ENCODE measurements at regions not wholly inside any gene's neighbourhood (a gene's known extent, or its start where the extent isn't known, plus 50 kb on each side); places are given as distances from the start of the nearest gene placed in this dataset.
"Not testable (repeated sequence)": the region's sequence is repeated elsewhere in the genome, so short reads cannot be mapped to it uniquely, and the experiment has no call there.

- CTCF ChIA-PET = interaction anchor here (0.7 kb wide), 1 partner anchor 8 kb away, joined by 3 read pairs; no protein-coding TSS in a partner anchor
- Mint-ChIP-seq H3K4me3 (no peak overlapping the region), H3K27ac (no peak overlapping the region), H3K4me1 (peaks cover 8% of the 10 kb centered on the region), H3K27me3 (peaks cover 5% of the 10 kb centered on the region), H3K9me3 (ENCODE audit: low read depth) (no peaks in the 10 kb centered on the region), H3K36me3 (no peaks in the 10 kb centered on the region)
- DNase-seq (no peak), ATAC-seq (no peak)
Observed at GRCh38 chr5:133861161-133861737, 107.2 kb downstream of the C5orf15 start.

- DNase-seq (peak; percentile 36), ATAC-seq (no peak)
- no peaks in the 10 kb centered on the region for H3K36me3 Mint-ChIP-seq
- CTCF ChIA-PET = interaction anchor here (1.6 kb wide), 1 partner anchor 10 kb away, joined by 9 read pairs; no protein-coding TSS in a partner anchor
- no peak overlapping the region for H3K4me3 Mint-ChIP-seq
- H3K27ac Mint-ChIP-seq = no peak overlapping the region
- H3K4me1 Mint-ChIP-seq = peaks cover 8% of the 10 kb centered on the region
- H3K27me3 Mint-ChIP-seq = peaks cover 18% of the 10 kb centered on the region
- H3K9me3 Mint-ChIP-seq (ENCODE audit: low read depth) = no peaks in the 10 kb centered on the region
Observed at GRCh38 chr5:133859073-133859472, 109.4 kb downstream of the C5orf15 start.

DNA sequence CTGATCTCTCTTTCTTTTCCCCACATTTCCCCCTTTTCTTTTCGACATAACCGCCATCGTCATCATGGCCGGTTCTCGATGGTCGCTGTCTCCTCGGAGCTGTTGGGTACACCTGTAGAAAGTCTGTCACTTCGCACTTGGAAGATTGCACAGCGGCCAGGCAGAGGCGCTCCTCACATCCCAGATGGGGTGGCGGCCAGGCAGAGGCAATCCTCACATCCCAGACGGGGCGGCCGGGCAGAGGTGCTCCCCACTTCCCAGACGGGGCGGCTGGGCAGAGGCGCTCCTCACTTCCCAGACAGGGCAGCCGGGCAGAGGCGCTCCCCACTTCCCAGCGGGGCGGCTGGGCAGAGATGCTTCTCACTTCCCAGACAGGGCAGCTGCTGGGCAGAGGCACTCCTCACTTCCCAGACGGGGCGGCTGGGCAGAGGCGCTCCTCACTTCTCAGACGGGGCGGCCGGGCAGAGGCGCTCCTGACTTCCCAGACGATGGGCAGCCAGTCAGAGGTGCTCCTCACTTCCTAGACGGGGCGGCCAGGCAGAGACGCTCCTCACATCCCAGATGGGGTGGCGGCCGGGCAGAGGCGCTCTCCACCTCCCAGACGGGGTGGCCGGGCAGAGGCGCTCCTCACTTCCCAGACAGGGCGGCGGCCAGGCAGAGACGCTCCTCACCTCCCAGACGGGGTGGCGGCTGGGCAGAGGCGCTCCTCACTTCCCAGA lies 110.7 kb downstream of the C5orf15 start:
- H3K36me3 Mint-ChIP-seq; H3K9me3 Mint-ChIP-seq (ENCODE audit: low read depth); H3K4me3 Mint-ChIP-seq; H3K27ac Mint-ChIP-seq; CTCF ChIA-PET; ATAC-seq; H3K4me1 Mint-ChIP-seq: not testable (repeated sequence)
- H3K27me3 Mint-ChIP-seq = peaks cover 28% of the 10 kb centered on the region
- peak; percentile 26 for DNase-seq

GRCh38 chr5:133854554-133854953 lies 113.9 kb downstream of the C5orf15 start:
- DNase-seq (no peak), ATAC-seq (no peak)
- Mint-ChIP-seq H3K27ac (no peak overlapping the region), H3K27me3 (peaks cover 39% of the 10 kb centered on the region), H3K36me3 (no peaks in the 10 kb centered on the region), H3K4me1 (peaks cover 4% of the 10 kb centered on the region), H3K4me3 (no peak overlapping the region), H3K9me3 (ENCODE audit: low read depth) (no peaks in the 10 kb centered on the region)
- CTCF ChIA-PET = no interaction called here

DNA sequence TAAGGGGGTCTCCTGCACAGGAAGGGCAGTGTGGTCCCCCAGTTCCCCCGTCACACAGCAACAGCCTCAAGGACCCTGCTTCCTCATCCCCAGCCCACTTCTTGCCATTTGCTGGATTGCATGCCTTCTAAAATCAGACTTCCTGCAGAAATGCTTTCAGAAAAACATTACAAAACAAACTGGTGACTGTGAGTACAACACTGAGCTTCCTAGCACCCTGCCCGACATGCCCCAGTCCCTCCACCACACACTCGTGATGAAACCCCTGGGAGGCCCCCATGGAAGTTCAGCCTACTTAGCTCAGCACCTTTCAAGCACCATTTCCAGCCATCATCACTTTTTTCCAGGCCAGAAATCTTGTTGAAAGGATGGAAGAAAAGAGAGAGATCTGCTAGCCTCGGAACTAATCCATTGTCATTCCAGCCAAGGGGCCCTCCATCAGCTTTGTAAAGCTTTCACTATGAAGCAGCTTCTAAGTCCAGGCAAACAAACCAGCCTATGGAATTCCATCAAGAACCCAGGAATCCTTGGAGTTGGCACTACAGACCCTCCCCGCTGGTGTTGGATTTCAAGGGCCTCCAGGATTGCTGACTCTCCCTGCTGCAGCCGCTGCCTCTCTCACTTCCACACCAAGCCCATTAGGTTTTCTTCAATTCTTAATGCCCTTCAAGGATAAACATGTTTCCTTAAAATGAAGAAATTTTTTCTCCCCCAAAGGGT lies 114.6 kb downstream of the C5orf15 start:
- no peak for ATAC-seq
- H3K27ac Mint-ChIP-seq = no peak overlapping the region
- no peaks in the 10 kb centered on the region for H3K36me3 Mint-ChIP-seq
- peaks cover 42% of the 10 kb centered on the region for H3K27me3 Mint-ChIP-seq
- no peak for DNase-seq
- H3K4me3 Mint-ChIP-seq = no peak overlapping the region
- H3K4me1 Mint-ChIP-seq = no peaks in the 10 kb centered on the region
- no peaks in the 10 kb centered on the region for H3K9me3 Mint-ChIP-seq (ENCODE audit: low read depth)
- CTCF ChIA-PET = no interaction called here

- H3K36me3 Mint-ChIP-seq = no peaks in the 10 kb centered on the region
- H3K27me3 Mint-ChIP-seq = peaks cover 45% of the 10 kb centered on the region
- CTCF ChIA-PET = no interaction called here
- DNase-seq = no peak
- H3K27ac Mint-ChIP-seq = no peak overlapping the region
- no peak overlapping the region for H3K4me3 Mint-ChIP-seq
- peaks cover 4% of the 10 kb centered on the region for H3K4me1 Mint-ChIP-seq
- no peaks in the 10 kb centered on the region for H3K9me3 Mint-ChIP-seq (ENCODE audit: low read depth)
- no peak for ATAC-seq
Observed at GRCh38 chr5:133851521-133851920, 116.9 kb downstream of the C5orf15 start.

DNA sequence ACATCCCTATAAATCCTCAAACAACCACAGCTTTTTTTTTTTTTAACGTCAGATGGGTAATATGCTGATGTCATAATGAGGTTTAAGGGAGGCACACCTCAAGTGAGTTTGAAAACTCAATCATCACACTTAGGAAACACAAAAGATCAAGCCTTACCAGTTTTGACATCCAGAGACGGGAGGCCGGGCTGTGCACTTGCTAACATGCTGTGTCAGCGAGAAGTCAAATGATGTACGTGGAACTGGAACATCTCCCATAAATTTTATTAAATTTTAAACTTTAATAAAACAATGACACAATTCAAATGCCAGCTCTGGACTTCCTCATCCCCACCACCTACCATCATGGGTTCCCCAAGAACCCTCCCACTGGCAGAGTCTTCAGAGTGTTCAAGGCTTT lies 117.6 kb downstream of the C5orf15 start:
- H3K27me3 Mint-ChIP-seq = peaks cover 39% of the 10 kb centered on the region
- no peaks in the 10 kb centered on the region for H3K9me3 Mint-ChIP-seq (ENCODE audit: low read depth)
- H3K36me3 Mint-ChIP-seq = no peaks in the 10 kb centered on the region
- no peak overlapping the region for H3K4me3 Mint-ChIP-seq
- CTCF ChIA-PET = no interaction called here
- ATAC-seq = no peak
- DNase-seq = no peak
- H3K27ac Mint-ChIP-seq = no peak overlapping the region
- H3K4me1 Mint-ChIP-seq = peaks cover 4% of the 10 kb centered on the region

DNA sequence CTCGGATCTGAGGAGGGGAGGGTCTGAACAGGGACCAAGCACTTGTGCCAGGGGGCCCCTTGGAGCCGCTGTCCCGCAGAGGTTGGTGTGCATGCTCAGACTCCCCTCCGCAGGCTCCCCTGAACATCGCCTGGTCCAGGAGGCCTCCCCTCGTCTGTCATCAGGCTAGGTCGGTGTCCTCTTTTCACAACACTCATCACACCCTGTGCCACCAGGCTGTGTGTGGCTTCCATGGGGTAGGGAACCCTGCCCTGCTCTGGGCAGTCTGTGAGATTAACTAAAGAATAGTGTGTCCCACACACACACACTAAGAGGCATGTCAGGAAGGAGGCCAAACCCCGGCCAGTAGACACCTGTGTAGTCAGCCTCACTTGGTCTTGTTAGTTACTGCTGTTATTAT lies 119.3 kb downstream of the C5orf15 start:
- Mint-ChIP-seq H3K4me3 (no peak overlapping the region), H3K9me3 (ENCODE audit: low read depth) (no peaks in the 10 kb centered on the region), H3K27ac (no peak overlapping the region), H3K27me3 (peaks cover 30% of the 10 kb centered on the region), H3K36me3 (no peaks in the 10 kb centered on the region), H3K4me1 (peaks cover 4% of the 10 kb centered on the region)
- DNase-seq (no peak), ATAC-seq (no peak)
- CTCF ChIA-PET = interaction anchor here (1.0 kb wide), 1 partner anchor 20 kb away, joined by 3 read pairs; no protein-coding TSS in a partner anchor

- ATAC-seq = no peak
- Mint-ChIP-seq H3K36me3 (no peaks in the 10 kb centered on the region), H3K27ac (no peak overlapping the region), H3K9me3 (ENCODE audit: low read depth) (no peaks in the 10 kb centered on the region), H3K4me1 (peaks cover 4% of the 10 kb centered on the region), H3K4me3 (no peak overlapping the region), H3K27me3 (peaks cover 26% of the 10 kb centered on the region)
- peak; percentile 34 for DNase-seq
- CTCF ChIA-PET = no interaction called here
Observed at GRCh38 chr5:133848341-133848811, 120.0 kb downstream of the C5orf15 start.

GRCh38 chr5:133847886-133848285 lies 120.5 kb downstream of the C5orf15 start:
- no peaks in the 10 kb centered on the region for H3K36me3 Mint-ChIP-seq
- no peak overlapping the region for H3K27ac Mint-ChIP-seq
- CTCF ChIA-PET = no interaction called here
- no peak overlapping the region for H3K4me3 Mint-ChIP-seq
- peaks cover 4% of the 10 kb centered on the region for H3K4me1 Mint-ChIP-seq
- ATAC-seq (no peak), DNase-seq (peak; percentile 22)
- no peaks in the 10 kb centered on the region for H3K9me3 Mint-ChIP-seq (ENCODE audit: low read depth)
- peaks cover 22% of the 10 kb centered on the region for H3K27me3 Mint-ChIP-seq

DNA sequence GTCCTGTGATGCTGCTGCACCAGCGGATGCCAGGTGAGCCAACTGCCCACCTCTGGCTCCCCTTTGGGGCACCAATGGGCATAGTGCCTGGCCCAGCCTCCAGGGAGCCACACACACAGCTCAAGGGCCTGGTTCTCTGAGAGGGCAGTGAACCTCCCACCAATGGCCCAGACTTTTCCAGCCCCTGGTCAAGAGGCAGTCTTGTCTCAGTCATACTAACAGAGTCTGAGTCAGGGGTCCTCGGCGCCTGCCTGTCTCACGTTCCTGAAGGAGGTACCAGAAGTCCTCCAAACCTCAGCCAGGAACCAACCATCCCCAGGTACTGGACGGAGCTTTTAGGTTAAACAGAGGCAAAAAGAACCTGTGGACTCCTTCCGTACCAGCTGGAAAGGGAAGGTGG lies 121.1 kb downstream of the C5orf15 start:
- CTCF ChIA-PET = interaction anchor here (2.3 kb wide), 1 partner anchor 23 kb away, joined by 5 read pairs; no protein-coding TSS in a partner anchor
- DNase-seq (peak; percentile 23), ATAC-seq (no peak)
- no peaks in the 10 kb centered on the region for H3K9me3 Mint-ChIP-seq (ENCODE audit: low read depth)
- peaks cover 4% of the 10 kb centered on the region for H3K4me1 Mint-ChIP-seq
- H3K4me3 Mint-ChIP-seq = no peak overlapping the region
- H3K27me3 Mint-ChIP-seq = peaks cover 16% of the 10 kb centered on the region
- no peaks in the 10 kb centered on the region for H3K36me3 Mint-ChIP-seq
- H3K27ac Mint-ChIP-seq = no peak overlapping the region

- no peak overlapping the region for H3K27ac Mint-ChIP-seq
- H3K27me3 Mint-ChIP-seq = peaks cover 12% of the 10 kb centered on the region
- H3K9me3 Mint-ChIP-seq (ENCODE audit: low read depth) = no peaks in the 10 kb centered on the region
- H3K4me3 Mint-ChIP-seq = no peak overlapping the region
- ATAC-seq (no peak), DNase-seq (peak; percentile 28)
- no peaks in the 10 kb centered on the region for H3K36me3 Mint-ChIP-seq
- CTCF ChIA-PET = interaction anchor here (2.3 kb wide), 1 partner anchor 23 kb away, joined by 5 read pairs; no protein-coding TSS in a partner anchor
- H3K4me1 Mint-ChIP-seq = peaks cover 4% of the 10 kb centered on the region
Observed at GRCh38 chr5:133846478-133847226, 121.8 kb downstream of the C5orf15 start.

- H3K9me3 Mint-ChIP-seq (ENCODE audit: low read depth) = no peaks in the 10 kb centered on the region
- DNase-seq = peak; percentile 29
- H3K4me1 Mint-ChIP-seq = peaks cover 4% of the 10 kb centered on the region
- no peaks in the 10 kb centered on the region for H3K36me3 Mint-ChIP-seq
- ATAC-seq = no peak
- H3K27me3 Mint-ChIP-seq = peaks cover 14% of the 10 kb centered on the region
- no peak overlapping the region for H3K27ac Mint-ChIP-seq
- no peak overlapping the region for H3K4me3 Mint-ChIP-seq
- CTCF ChIA-PET = interaction anchor here (2.3 kb wide), 1 partner anchor 25 kb away, joined by 5 read pairs; no protein-coding TSS in a partner anchor
Observed at GRCh38 chr5:133845271-133845670, 123.2 kb downstream of the C5orf15 start.

Measured in activated CD8-positive, alpha-beta memory T cell treated with anti-CD3 and anti-CD28 coated beads, Interleukin-2, amount 10 ng/mL, durations not matched to agents 7 days and 5 days (primary cell).